SK-N-SH treated with all-trans-retinoic acid at 6 μM for 48 hours (cell line): ENCODE measurements at regions not wholly inside any gene's neighbourhood (a gene's known extent, or its start where the extent isn't known, plus 50 kb on each side); places are given as distances from the start of the nearest gene placed in this dataset.

Source experiments
- ATAC-seq: fragments of 200-7000 bp; cut with Tn5 transposase; 3 replicates; pipeline ENCODE4 v1.9.1; 2020; ENCODE audit warnings: mild to moderate bottlenecking, moderate library complexity
- ARNTL ChIP-seq: fragments of 450-650 bp; formaldehyde crosslinking; IDR thresholded peaks from 2 replicates; pipeline ENCODE4 v1.5.0; 2020; ENCODE audit warnings: low read depth, mild to moderate bottlenecking, moderate library complexity, borderline replicate concordance
- BACH2 ChIP-seq: fragments of 250-450 bp; sonication (Bioruptor Pico); IDR thresholded peaks from 2 replicates; pipeline ENCODE4 v1.9.0; 2021; ENCODE audit warnings: mild to moderate bottlenecking, borderline replicate concordance
- CSDC2 ChIP-seq: fragments of 250-450 bp; sonication (Bioruptor Pico); IDR thresholded peaks from 2 replicates; pipeline ENCODE4 v1.5.0; 2020; ENCODE audit warnings: mild to moderate bottlenecking, moderate library complexity
- CSRNP3 ChIP-seq: fragments of 250-450 bp; sonication (Bioruptor Pico); IDR thresholded peaks from 2 replicates; pipeline ENCODE4 v1.5.1; 2021; ENCODE audit warnings: mild to moderate bottlenecking, moderate library complexity
- ESRRG ChIP-seq: fragments of 250-450 bp; sonication (Bioruptor Pico); IDR thresholded peaks from 2 replicates; pipeline ENCODE4 v1.6.1; 2021; ENCODE audit warnings: mild to moderate bottlenecking
- GLIS3 ChIP-seq: fragments of 250-450 bp; sonication (Bioruptor Pico); IDR thresholded peaks from 2 replicates; pipeline ENCODE4 v1.5.0; 2020; ENCODE audit warnings: mild to moderate bottlenecking, moderate library complexity
- ISL1 ChIP-seq: fragments of 250-450 bp; sonication (Bioruptor Pico); IDR thresholded peaks from 2 replicates; pipeline ENCODE4 v2.1.2; 2022; ENCODE audit warnings: mild to moderate bottlenecking, moderate library complexity
- OSR1 ChIP-seq: fragments of 250-450 bp; sonication (Bioruptor Pico); IDR thresholded peaks from 2 replicates; pipeline ENCODE4 v1.8.0; 2022; ENCODE audit warnings: moderate library complexity, mild to moderate bottlenecking, inconsistent platforms
- POU6F1 ChIP-seq: fragments of 250-450 bp; sonication (Bioruptor Pico); IDR thresholded peaks from 2 replicates; pipeline ENCODE4 v1.8.0; 2021; ENCODE audit warnings: low read depth, mild to moderate bottlenecking, moderate library complexity, borderline replicate concordance
- PPARA ChIP-seq: fragments of 250-450 bp; sonication (Bioruptor Pico); IDR thresholded peaks from 2 replicates; pipeline ENCODE4 v1.5.0; 2020; ENCODE audit warnings: mild to moderate bottlenecking, borderline replicate concordance
- RARB ChIP-seq: fragments of 250-450 bp; sonication (Bioruptor Pico); IDR thresholded peaks from 2 replicates; pipeline ENCODE4 v1.8.0; 2021; ENCODE audit warnings: mild to moderate bottlenecking, moderate library complexity
- SNAI2 ChIP-seq: fragments of 250-450 bp; sonication (Bioruptor Pico); IDR thresholded peaks from 2 replicates; pipeline ENCODE4 v1.5.0; 2020; ENCODE audit warnings: mild to moderate bottlenecking, moderate library complexity
- TCF4 ChIP-seq: fragments of 250-450 bp; sonication (Bioruptor Pico); IDR thresholded peaks from 2 replicates; pipeline ENCODE4 v1.8.0; 2021; ENCODE audit warnings: mild to moderate bottlenecking, moderate library complexity, borderline replicate concordance
- TOX ChIP-seq: fragments of 250-450 bp; sonication (Bioruptor Pico); IDR thresholded peaks from 2 replicates; pipeline ENCODE4 v1.8.0; 2021; ENCODE audit warnings: mild to moderate bottlenecking, moderate library complexity, borderline replicate concordance
- ZC3H10 ChIP-seq: fragments of 250-450 bp; sonication (Bioruptor Pico); IDR thresholded peaks from 2 replicates; pipeline ENCODE4 v1.5.1; 2021; ENCODE audit warnings: mild to moderate bottlenecking, moderate library complexity
- ZFP3 ChIP-seq: fragments of 250-450 bp; sonication (Bioruptor Pico); IDR thresholded peaks from 2 replicates; pipeline ENCODE4 v1.5.0; 2020; ENCODE audit warnings: mild to moderate bottlenecking, moderate library complexity
- ZFP30 ChIP-seq: fragments of 450-650 bp; formaldehyde crosslinking; IDR thresholded peaks from 2 replicates; pipeline ENCODE4 v1.5.0; 2022; ENCODE audit warnings: mild to moderate bottlenecking, moderate library complexity
- ZNF565 ChIP-seq: fragments of 450-650 bp; formaldehyde crosslinking; conservative IDR thresholded peaks from 2 replicates; pipeline ENCODE4 v1.5.0; 2020; ENCODE audit warnings: low read depth, mild to moderate bottlenecking, moderate library complexity
- ZNF70 ChIP-seq: fragments of 450-650 bp; formaldehyde crosslinking; IDR thresholded peaks from 2 replicates; pipeline ENCODE4 v1.5.0; 2020; ENCODE audit warnings: mild to moderate bottlenecking, moderate library complexity
- ZNF8 ChIP-seq: fragments of 450-650 bp; formaldehyde crosslinking; IDR thresholded peaks from 2 replicates; pipeline ENCODE4 v1.5.0; 2020; ENCODE audit warnings: mild to moderate bottlenecking, moderate library complexity
- TF ChIP-seq, protein P1 (sequence below): fragments of 250-450 bp; sonication (Bioruptor Pico); IDR thresholded peaks from 2 replicates; pipeline ENCODE4 v1.8.0; 2020; ENCODE audit warnings: mild to moderate bottlenecking, moderate library complexity, borderline replicate concordance
- TF ChIP-seq, protein P2 (sequence below): fragments of 250-450 bp; sonication (Bioruptor Pico); IDR thresholded peaks from 2 replicates; pipeline ENCODE4 v1.5.0; 2020; ENCODE audit warnings: mild to moderate bottlenecking, moderate library complexity

- no peak; the same call in 2 of the 3 replicates for ATAC-seq
- no peak for TF ChIP-seq ZNF565 (CRISPR knock-in tag)
- TF ChIP-seq ZFP30 (CRISPR knock-in tag), result peak; percentile 72
Observed at GRCh38 chr3:151544164-151544548, 83.3 kb upstream of the IGSF10 start.

DNA sequence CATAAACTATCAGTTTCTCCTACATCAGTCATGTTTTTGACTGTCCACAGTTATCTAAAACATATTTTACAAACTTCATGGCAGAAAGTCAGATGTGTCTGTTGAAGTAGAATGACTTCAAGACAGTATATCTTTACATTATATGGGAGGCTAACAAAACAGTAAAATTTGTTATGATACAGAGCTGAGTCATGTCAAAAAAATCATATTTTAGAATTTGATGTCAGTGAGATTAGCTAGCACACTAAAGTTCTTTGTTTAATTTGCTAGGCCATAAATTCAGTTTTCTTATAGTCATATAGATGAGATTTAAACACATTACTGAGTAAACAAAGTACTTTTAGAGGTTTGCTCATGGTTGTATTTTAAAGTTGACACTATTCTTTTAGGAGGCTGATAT lies 80.3 kb upstream of the IGSF10 start:
- no peak for ATAC-seq
- TF ChIP-seq ESRRG (CRISPR knock-in tag), result no peak
- no peak for TF ChIP-seq TOX (CRISPR knock-in tag)
- no peak for TF ChIP-seq OSR1 (CRISPR knock-in tag)
- no peak for TF ChIP-seq TCF4 (CRISPR knock-in tag)

DNA sequence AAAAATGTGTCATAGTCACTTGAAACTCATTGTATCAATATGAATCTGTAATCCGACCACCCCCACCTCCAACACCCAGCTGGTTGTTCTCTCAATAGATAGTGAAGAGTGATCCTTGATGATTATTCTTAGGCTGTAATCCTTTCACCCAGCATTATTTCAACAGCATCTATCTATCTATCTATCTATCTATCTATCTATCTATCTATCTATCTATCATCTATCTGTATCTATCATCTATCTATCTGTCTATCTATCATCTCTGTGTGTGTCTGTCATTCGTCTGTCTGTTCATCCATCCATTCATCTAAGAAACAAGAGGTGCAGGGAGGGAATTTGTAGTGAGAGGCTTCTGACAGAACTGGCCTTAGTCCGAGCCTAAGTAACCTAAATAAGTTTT lies 78.7 kb upstream of the IGSF10 start:
- no peak for ATAC-seq
- TF ChIP-seq ZC3H10 (CRISPR knock-in tag) (no peak), CSDC2 (CRISPR knock-in tag) (no peak), GLIS3 (CRISPR knock-in tag) (no peak), ZNF8 (CRISPR knock-in tag) (no peak), RARB (no peak)

GRCh38 chr3:151538456-151539393 lies 77.9 kb upstream of the IGSF10 start:
- TF ChIP-seq RARB, result no peak
- TF ChIP-seq ZFP3 (CRISPR knock-in tag), result no peak
- TF ChIP-seq, protein P1, sequence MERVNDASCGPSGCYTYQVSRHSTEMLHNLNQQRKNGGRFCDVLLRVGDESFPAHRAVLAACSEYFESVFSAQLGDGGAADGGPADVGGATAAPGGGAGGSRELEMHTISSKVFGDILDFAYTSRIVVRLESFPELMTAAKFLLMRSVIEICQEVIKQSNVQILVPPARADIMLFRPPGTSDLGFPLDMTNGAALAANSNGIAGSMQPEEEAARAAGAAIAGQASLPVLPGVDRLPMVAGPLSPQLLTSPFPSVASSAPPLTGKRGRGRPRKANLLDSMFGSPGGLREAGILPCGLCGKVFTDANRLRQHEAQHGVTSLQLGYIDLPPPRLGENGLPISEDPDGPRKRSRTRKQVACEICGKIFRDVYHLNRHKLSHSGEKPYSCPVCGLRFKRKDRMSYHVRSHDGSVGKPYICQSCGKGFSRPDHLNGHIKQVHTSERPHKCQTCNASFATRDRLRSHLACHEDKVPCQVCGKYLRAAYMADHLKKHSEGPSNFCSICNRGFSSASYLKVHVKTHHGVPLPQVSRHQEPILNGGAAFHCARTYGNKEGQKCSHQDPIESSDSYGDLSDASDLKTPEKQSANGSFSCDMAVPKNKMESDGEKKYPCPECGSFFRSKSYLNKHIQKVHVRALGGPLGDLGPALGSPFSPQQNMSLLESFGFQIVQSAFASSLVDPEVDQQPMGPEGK (CRISPR knock-in tag), result no peak
- no peak for TF ChIP-seq GLIS3 (CRISPR knock-in tag)
- no peak for TF ChIP-seq ISL1 (CRISPR knock-in tag)
- no peak for TF ChIP-seq ZNF565 (CRISPR knock-in tag)
- no peak for TF ChIP-seq ZC3H10 (CRISPR knock-in tag)
- no peak for TF ChIP-seq ZNF70 (CRISPR knock-in tag)
- TF ChIP-seq CSDC2 (CRISPR knock-in tag), result no peak
- TF ChIP-seq POU6F1, result no peak
- TF ChIP-seq BACH2 (CRISPR knock-in tag), result no peak
- no peak for TF ChIP-seq ZNF8 (CRISPR knock-in tag)
- TF ChIP-seq, protein P2, sequence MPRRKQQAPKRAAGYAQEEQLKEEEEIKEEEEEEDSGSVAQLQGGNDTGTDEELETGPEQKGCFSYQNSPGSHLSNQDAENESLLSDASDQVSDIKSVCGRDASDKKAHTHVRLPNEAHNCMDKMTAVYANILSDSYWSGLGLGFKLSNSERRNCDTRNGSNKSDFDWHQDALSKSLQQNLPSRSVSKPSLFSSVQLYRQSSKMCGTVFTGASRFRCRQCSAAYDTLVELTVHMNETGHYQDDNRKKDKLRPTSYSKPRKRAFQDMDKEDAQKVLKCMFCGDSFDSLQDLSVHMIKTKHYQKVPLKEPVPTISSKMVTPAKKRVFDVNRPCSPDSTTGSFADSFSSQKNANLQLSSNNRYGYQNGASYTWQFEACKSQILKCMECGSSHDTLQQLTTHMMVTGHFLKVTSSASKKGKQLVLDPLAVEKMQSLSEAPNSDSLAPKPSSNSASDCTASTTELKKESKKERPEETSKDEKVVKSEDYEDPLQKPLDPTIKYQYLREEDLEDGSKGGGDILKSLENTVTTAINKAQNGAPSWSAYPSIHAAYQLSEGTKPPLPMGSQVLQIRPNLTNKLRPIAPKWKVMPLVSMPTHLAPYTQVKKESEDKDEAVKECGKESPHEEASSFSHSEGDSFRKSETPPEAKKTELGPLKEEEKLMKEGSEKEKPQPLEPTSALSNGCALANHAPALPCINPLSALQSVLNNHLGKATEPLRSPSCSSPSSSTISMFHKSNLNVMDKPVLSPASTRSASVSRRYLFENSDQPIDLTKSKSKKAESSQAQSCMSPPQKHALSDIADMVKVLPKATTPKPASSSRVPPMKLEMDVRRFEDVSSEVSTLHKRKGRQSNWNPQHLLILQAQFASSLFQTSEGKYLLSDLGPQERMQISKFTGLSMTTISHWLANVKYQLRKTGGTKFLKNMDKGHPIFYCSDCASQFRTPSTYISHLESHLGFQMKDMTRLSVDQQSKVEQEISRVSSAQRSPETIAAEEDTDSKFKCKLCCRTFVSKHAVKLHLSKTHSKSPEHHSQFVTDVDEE (CRISPR knock-in tag), result no peak
- no peak for TF ChIP-seq PPARA (CRISPR knock-in tag)
- no peak for TF ChIP-seq ARNTL
- no peak for TF ChIP-seq TCF4 (CRISPR knock-in tag)
- TF ChIP-seq CSRNP3 (CRISPR knock-in tag), result no peak
- TF ChIP-seq SNAI2 (CRISPR knock-in tag), result no peak
- no peak for TF ChIP-seq TOX (CRISPR knock-in tag)
- no peak for ATAC-seq
